Right ventricle myocardium superior (tissue), 1 donor: ENCODE measurements at regions not wholly inside any gene's neighbourhood (a gene's known extent, or its start where the extent isn't known, plus 50 kb on each side); places are given as distances from the start of the nearest gene placed in this dataset.
"Not testable (repeated sequence)": the region's sequence is repeated elsewhere in the genome, so short reads cannot be mapped to it uniquely, and the experiment has no call there.

ENCODE experiments used
- ATAC-seq: fragments of 200-7000 bp; cut with Tn5 transposase; one replicate; pipeline ENCODE4 v1.9.1; 2020; ENCODE audit warnings: mild to moderate bottlenecking; ENCODE audit not compliant: poor library complexity
- DNase-seq: peaks from one replicate; pipeline ENCODE4 v3.0.0-alpha.2; 2020
- intact Hi-C: fragments of 100-400 bp; cut with DNase I; formaldehyde crosslinking; loops from one replicate; pipeline ENCODE4 v1.11.2; 2022
- donor health status: DM: no; HTN: yes; CAD: no; lungs with severe emphysema.

- DNase-seq (no peak), ATAC-seq (no peak)
- intact Hi-C loops = no loop called here
Measured at GRCh38 chr2:125643128-125643527, 1012.8 kb upstream of the GYPC start.

DNA sequence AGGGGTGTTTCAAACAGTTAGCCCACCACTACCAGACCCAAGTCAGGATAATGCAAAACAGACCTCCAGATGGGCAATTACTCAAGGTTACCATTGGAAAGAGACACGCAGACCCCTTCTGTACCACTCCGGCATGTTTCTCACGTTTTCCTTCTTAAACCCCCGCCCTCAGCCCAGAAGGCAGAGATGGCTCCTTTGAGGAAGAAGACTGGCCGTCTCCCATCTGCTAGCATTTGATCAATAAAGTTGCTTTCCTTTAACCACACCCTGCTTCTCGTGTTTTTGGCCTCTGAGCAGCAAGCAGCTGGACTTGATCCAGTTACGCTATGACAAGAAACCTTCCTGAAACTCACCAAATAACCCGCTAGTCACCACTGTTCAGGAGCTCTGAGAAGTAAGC lies 1012.4 kb upstream of the GYPC start:
- ATAC-seq = no peak
- DNase-seq = no peak
- intact Hi-C loops = no loop called here

- DNase-seq (no peak), ATAC-seq (no peak)
- intact Hi-C loops = no loop called here
Measured at GRCh38 chr2:125644257-125644656, 1011.7 kb upstream of the GYPC start.

- ATAC-seq = no peak
Measured at GRCh38 chr2:125652280-125652679, 1003.7 kb upstream of the GYPC start.

DNA sequence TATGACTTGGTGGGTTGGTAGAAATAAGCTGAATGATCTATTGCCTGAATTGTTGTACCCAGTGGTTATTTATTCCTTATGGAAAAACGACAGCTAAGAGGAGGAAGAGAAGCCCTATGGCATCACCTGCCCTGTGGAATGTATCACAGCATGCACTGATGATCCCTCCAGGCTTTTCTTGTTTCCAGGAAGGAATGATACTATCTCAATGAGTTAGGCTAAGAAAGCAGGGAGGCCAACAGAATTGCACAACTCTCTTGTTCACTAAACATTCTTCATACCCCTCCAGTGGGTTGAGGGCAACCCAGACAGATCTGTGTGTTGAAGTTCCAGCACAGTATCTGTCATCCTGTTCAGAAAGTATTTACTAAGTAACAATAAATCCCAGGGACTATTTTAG lies 1001.7 kb upstream of the GYPC start:
- DNase-seq (no peak), ATAC-seq (no peak)
- intact Hi-C loops = no loop called here

More at GRCh38 chr2:125652280-125652679, 1003.7 kb upstream of the GYPC start:
- DNase-seq = no peak
- intact Hi-C loops = no loop called here

DNA sequence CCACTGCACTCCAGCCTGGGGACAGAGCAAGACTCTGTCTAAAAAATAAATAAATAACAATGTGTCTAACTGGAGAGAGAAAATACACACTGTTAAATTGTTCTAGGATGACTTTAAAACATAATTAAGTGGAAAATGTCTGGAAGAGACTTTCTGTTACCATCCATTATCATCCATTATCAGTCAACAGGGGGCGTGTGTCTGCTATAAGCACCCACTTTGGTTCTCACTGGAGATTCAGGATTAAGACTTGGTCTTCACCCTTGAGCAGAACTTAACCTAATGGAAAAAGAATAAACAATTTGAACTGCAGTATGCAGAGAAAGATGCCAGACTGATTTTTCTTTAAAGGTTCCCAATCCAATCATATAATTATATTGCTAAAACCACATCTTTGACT lies 999.8 kb upstream of the GYPC start:
- DNase-seq = no peak
- intact Hi-C loops = no loop called here
- no peak for ATAC-seq

GRCh38 chr2:125658583-125658982 lies 997.4 kb upstream of the GYPC start:
- DNase-seq = no peak
- ATAC-seq = no peak
- intact Hi-C loops = no loop called here

DNA sequence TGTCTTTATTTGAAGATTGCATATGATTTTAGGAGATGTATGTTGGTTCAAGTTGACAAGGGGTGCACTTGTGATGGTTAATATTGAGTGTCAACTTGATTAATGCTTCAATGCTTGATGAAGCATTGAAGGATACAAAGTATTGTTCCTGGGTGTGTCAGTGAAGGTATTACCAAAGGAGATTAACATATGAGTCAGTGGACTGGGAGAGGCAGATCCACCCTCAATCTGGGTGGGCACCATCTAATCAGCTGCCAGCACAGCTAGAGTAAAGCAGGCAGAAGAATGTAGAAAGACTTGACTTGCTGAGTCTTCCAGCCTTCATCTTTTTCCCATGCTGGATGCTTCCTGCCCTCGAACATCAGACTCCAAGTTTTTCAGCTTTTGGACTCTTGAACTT lies 995.6 kb upstream of the GYPC start:
- DNase-seq, intact Hi-C loops, ATAC-seq: not testable (repeated sequence)

GRCh38 chr2:125667630-125668029 lies 988.3 kb upstream of the GYPC start:
- ATAC-seq (no peak), DNase-seq (no peak)
- intact Hi-C loops = no loop called here

DNA sequence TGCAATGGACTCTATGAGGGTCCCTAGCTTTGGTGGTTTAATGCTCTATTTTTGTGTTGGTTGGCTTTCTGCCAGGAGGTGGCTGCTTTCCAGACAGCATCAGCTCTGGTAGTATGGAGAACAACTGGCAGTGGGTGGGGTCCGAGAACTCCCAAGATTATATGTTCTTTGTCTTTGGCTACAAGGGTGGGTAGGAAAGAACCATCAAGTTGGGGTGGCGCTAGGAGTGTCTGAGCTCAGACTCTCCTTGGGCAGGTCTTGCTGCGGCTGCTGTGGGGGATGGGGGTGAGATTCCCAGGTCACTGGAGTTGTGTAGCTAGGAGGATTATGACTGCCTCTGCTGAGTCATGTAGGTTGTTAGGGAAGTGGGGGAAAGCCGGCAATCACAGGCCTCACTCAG lies 976.1 kb upstream of the GYPC start:
- ATAC-seq (no peak), DNase-seq (no peak)
- intact Hi-C loops = no loop called here

GRCh38 chr2:125680809-125681208 lies 975.1 kb upstream of the GYPC start:
- DNase-seq (no peak), ATAC-seq (no peak)
- intact Hi-C loops = no loop called here

DNA sequence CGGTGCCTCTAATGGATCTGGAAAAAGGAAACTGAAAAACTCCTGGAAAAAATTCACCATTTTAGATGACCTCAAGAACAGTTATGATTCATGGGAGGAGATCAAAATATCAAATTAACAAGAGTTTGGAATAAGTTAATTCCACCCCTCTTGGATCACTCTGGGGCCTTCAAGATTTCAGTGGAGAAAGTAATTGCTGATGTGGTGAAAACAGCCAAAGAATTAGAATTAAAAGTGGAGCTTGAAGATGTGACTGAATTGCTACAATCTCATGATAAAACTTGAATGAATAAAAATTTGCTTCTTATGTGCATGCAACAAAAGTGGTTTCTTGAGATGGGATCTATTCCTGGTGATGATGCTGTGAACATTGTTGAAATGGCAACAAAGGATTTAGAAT lies 974.4 kb upstream of the GYPC start:
- intact Hi-C loops = no loop called here

GRCh38 chr2:125681976-125682805 lies 973.8 kb upstream of the GYPC start:
- no peak for ATAC-seq

More for the DNA sequence above, 974.4 kb upstream of the GYPC start:
- ATAC-seq (no peak), DNase-seq (no peak)

GRCh38 chr2:125684256-125684655 lies 971.7 kb upstream of the GYPC start:
- intact Hi-C loops = no loop called here
- DNase-seq (no peak), ATAC-seq (no peak)

More at GRCh38 chr2:125681976-125682805, 973.8 kb upstream of the GYPC start:
- intact Hi-C loops = no loop called here
- no peak for DNase-seq

GRCh38 chr2:125684932-125685331 lies 971.0 kb upstream of the GYPC start:
- ATAC-seq = no peak
- intact Hi-C loops = no loop called here
- no peak for DNase-seq

DNA sequence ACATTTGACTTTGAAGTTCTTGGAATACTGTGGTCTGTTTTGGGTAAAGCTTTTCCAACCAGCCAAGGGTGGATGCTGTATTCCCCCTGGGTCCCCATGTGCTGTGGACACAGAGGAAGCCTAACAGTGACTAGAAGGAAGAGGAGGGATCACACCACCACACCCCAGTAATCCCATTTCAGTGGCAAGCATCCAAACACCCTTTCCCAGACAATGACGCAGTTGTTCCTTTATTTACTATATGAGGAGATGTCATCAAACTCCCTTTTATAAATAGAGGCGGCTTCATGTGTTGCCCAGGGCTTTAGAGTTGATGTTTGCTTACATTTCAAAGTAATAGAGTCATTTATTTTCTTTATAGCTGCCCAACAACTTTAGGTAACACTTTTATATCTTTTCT lies 959.4 kb upstream of the GYPC start:
- DNase-seq = no peak
- ATAC-seq = no peak

DNA sequence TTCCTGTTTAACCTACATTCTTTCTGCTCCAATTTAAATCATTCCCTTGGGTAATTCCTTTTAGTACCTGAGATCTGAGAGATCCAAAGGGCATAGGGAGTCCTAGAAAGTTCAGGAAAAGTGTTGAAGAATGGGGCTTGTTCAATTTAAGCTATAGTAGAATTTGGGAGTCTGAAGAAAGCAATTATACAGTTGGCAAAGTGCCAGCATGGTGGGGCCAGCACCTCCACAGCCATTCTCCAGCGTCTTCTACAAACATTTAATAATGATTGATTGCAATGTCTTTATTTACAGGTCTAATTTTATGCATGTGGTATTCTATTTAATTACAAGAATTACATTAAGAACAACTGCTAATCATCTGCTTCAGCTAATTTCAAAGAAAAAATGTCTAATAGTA lies 957.7 kb upstream of the GYPC start:
- no peak for DNase-seq
- intact Hi-C loops = no loop called here
- ATAC-seq = no peak

More for the DNA sequence above, 959.4 kb upstream of the GYPC start:
- intact Hi-C loops = no loop called here

DNA sequence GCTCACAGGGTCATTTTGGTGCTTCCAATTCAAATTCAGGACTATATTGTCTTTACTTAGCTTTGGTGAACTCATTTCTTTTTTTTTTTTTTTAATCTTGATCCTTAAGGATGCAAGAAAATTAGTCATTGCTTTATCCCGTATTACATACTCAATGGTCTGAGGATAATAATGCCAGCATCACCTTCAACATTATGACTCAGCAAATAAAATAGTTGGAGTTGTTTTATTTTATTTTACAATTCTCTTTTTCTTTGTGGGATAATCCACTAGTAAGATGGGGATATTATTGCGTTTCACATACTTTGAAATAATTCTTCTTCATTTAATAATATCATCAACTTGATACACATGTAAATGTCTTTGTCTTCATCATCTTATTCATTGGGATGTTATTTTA lies 954.9 kb upstream of the GYPC start:
- no peak for ATAC-seq
- intact Hi-C loops = no loop called here

GRCh38 chr2:125707611-125708010 lies 948.3 kb upstream of the GYPC start:
- intact Hi-C loops = no loop called here
- ATAC-seq (no peak), DNase-seq (no peak)

More for the DNA sequence above, 954.9 kb upstream of the GYPC start:
- no peak for DNase-seq

DNA sequence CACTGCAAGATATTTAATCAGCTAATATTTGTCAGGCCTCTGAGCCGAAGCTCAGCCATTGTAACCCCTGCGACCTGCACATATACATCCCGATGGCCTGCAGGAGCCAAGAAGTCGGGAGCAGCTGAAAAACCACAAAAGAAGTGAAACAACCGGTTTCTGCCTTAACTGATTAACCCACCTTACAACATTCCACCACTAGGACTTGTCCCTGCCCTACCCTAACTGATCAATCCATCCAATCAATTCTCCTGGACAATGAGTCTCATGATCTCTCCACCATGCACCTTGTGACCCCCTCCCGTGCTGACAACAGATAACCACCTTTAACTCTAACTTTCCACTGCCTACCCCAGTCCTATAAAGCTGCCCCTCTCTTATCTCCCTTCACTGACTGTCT lies 945.4 kb upstream of the GYPC start:
- intact Hi-C loops = no loop called here
- no peak for DNase-seq
- ATAC-seq = no peak

- intact Hi-C loops = no loop called here
- ATAC-seq (no peak), DNase-seq (no peak)
Measured at GRCh38 chr2:125711075-125711474, 944.9 kb upstream of the GYPC start.
